GM23338 (cell line): ENCODE measurements at regions not wholly inside any gene's neighbourhood (a gene's known extent, or its start where the extent isn't known, plus 50 kb on each side); places are given as distances from the start of the nearest gene placed in this dataset.

Experiments
- ATAC-seq: fragments of 200-7000 bp; cut with Tn5 transposase; 3 replicates; pipeline ENCODE4 v1.9.1; 2020
- DNase-seq: peaks from one replicate; pipeline ENCODE4 v3.0.0-alpha.2; 2015; ENCODE audit warnings: low spot score
- H2AFZ ChIP-seq: fragments of 200-600 bp; sonication (generic); 2 replicates; pipeline ENCODE4 v1.8.0; 2016; ENCODE audit warnings: antibody characterized with exemption, mild to moderate bottlenecking, moderate library complexity
- H3F3A ChIP-seq: fragments of 200-600 bp; sonication (generic); replicated peaks from 2 replicates; pipeline ENCODE4 v1.8.0; 2017; ENCODE audit warnings: antibody characterized with exemption, mixed run types, low read depth
- H3K27ac ChIP-seq: fragments of 200-600 bp; sonication (generic); 2 replicates; pipeline ENCODE4 v1.6.1; 2016; ENCODE audit warnings: low read depth
- H3K27me3 ChIP-seq: fragments of 200-600 bp; sonication (generic); 2 replicates; pipeline ENCODE4 v1.8.0; 2016; ENCODE audit warnings: mild to moderate bottlenecking, mixed run types, moderate library complexity; ENCODE audit not compliant: insufficient read depth
- H3K36me3 ChIP-seq: fragments of 200-600 bp; sonication (generic); 2 replicates; pipeline ENCODE4 v1.8.0; 2016; ENCODE audit warnings: mild to moderate bottlenecking; ENCODE audit not compliant: insufficient read depth
- H3K4me1 ChIP-seq: fragments of 200-600 bp; sonication (generic); 2 replicates; pipeline ENCODE4 v1.8.0; 2016; ENCODE audit warnings: mild to moderate bottlenecking, moderate library complexity; ENCODE audit not compliant: insufficient read depth
- H3K4me2 ChIP-seq: fragments of 200-600 bp; sonication (generic); 2 replicates; pipeline ENCODE4 v1.7.1; 2017; ENCODE audit warnings: mixed run types
- H3K4me3 ChIP-seq: fragments of 200-600 bp; sonication (generic); 2 replicates; pipeline ENCODE4 v1.6.1; 2016; ENCODE audit warnings: mixed run types
- H3K79me2 ChIP-seq: fragments of 200-600 bp; sonication (generic); replicated peaks from 2 replicates; pipeline ENCODE4 v1.8.0; 2017; ENCODE audit warnings: mild to moderate bottlenecking; ENCODE audit not compliant: insufficient read depth
- H3K9me2 ChIP-seq: fragments of 200-600 bp; sonication (generic); 2 replicates; pipeline ENCODE4 v1.8.0; 2017; ENCODE audit not compliant: insufficient read depth
- H4K20me1 ChIP-seq: fragments of 200-600 bp; sonication (generic); replicated peaks from 2 replicates; pipeline ENCODE4 v1.8.0; 2017; ENCODE audit warnings: mild to moderate bottlenecking; ENCODE audit not compliant: insufficient read depth
- H3K27ac Mint-ChIP-seq: 2 replicates; pipeline ENCODE4 v1.8.0; 2020; ENCODE audit warnings: inconsistent platforms, mild to moderate bottlenecking, moderate library complexity, mixed read lengths
- H3K27me3 Mint-ChIP-seq: 3 replicates; pipeline ENCODE4 v1.8.0; 2022; ENCODE audit warnings: low read depth, mild to moderate bottlenecking, moderate library complexity, mixed read lengths, inconsistent platforms; ENCODE audit not compliant: insufficient read depth, poor library complexity
- H3K36me3 Mint-ChIP-seq: 3 replicates; pipeline ENCODE4 v1.8.0; 2021; ENCODE audit warnings: low read depth, mild to moderate bottlenecking, inconsistent platforms, moderate library complexity, mixed read lengths
- H3K4me1 Mint-ChIP-seq: 3 replicates; pipeline ENCODE4 v1.8.0; 2020; ENCODE audit warnings: mild to moderate bottlenecking, inconsistent platforms, mixed read lengths
- H3K4me3 Mint-ChIP-seq: 3 replicates; pipeline ENCODE4 v1.8.0; 2021; ENCODE audit warnings: moderate library complexity, mild to moderate bottlenecking, inconsistent platforms, mixed read lengths
- H3K9me3 Mint-ChIP-seq: 3 replicates; pipeline ENCODE4 v1.8.0; 2020; ENCODE audit warnings: moderate library complexity, mild to moderate bottlenecking, inconsistent platforms, mixed read lengths
- CREB1 ChIP-seq: fragments of 250-450 bp; sonication (Bioruptor Pico); IDR thresholded peaks from 2 replicates; pipeline ENCODE4 v1.5.0; 2020; ENCODE audit warnings: low read depth, mild to moderate bottlenecking, moderate library complexity
- CTCF ChIP-seq, 2 experiments: fragments of 200-600 bp in 1 of 2; sonication (generic) in 1 of 2; conservative IDR thresholded peaks; 2 replicates each; pipeline versions ENCODE4 v1.5.1 to v1.6.1; 2016 to 2017; ENCODE audit warnings: antibody characterized with exemption in 2 of 2, low read depth in 2 of 2, mild to moderate bottlenecking in 2 of 2, moderate library complexity in 1 of 2
- EZH2 ChIP-seq: fragments of 200-600 bp; sonication (generic); IDR thresholded peaks from one replicate; pipeline ENCODE4 v1.8.0; 2017; ENCODE audit warnings: antibody characterized with exemption, mild to moderate bottlenecking, low read depth; ENCODE audit not compliant: unreplicated experiment
- EZH2phosphoT487 ChIP-seq: fragments of 200-600 bp; sonication (generic); IDR thresholded peaks from one replicate; pipeline ENCODE4 v1.8.1; 2018; ENCODE audit warnings: antibody characterized with exemption; ENCODE audit not compliant: unreplicated experiment
- JUNB ChIP-seq: IDR thresholded peaks from one replicate; pipeline ENCODE4 v1.6.1; 2016; ENCODE audit warnings: antibody characterized with exemption; ENCODE audit not compliant: unreplicated experiment
- NANOG ChIP-seq: IDR thresholded peaks from 2 replicates; pipeline ENCODE4 v1.6.1; 2016; ENCODE audit warnings: antibody characterized with exemption, borderline replicate concordance
- POLR2AphosphoS5 ChIP-seq: IDR thresholded peaks from 2 replicates; pipeline ENCODE4 v1.6.1; 2016; ENCODE audit warnings: antibody characterized with exemption, low read depth
- STAT1 ChIP-seq: IDR thresholded peaks from one replicate; pipeline ENCODE4 v1.6.1; 2016; ENCODE audit warnings: antibody characterized with exemption; ENCODE audit not compliant: unreplicated experiment
- ZNF114 ChIP-seq: fragments of 250-450 bp; sonication (Bioruptor Pico); IDR thresholded peaks from 2 replicates; pipeline ENCODE4 v1.5.0; 2020; ENCODE audit warnings: mild to moderate bottlenecking, moderate library complexity
- ZNF331 ChIP-seq: fragments of 250-450 bp; sonication (Bioruptor Pico); IDR thresholded peaks from 2 replicates; pipeline ENCODE4 v1.5.0; 2020; ENCODE audit warnings: low read depth, mild to moderate bottlenecking, moderate library complexity
- TF ChIP-seq, protein P1 (sequence below): fragments of 250-450 bp; sonication (Bioruptor Pico); IDR thresholded peaks from 2 replicates; pipeline ENCODE4 v1.5.0; 2020; ENCODE audit warnings: mild to moderate bottlenecking, moderate library complexity
- TF ChIP-seq, protein P2 (sequence below): IDR thresholded peaks from 2 replicates; pipeline ENCODE4 v1.6.1; 2016; ENCODE audit warnings: antibody characterized with exemption
- TF ChIP-seq, protein P3 (sequence below): IDR thresholded peaks from one replicate; pipeline ENCODE4 v1.6.1; 2018; ENCODE audit warnings: antibody characterized with exemption; ENCODE audit not compliant: unreplicated experiment

- no peak overlapping the region for H3K27ac Mint-ChIP-seq
- H3K36me3 Mint-ChIP-seq, result no peaks in the 10 kb centered on the region; the same call in 2 of the 3 replicates
- H3K9me3 Mint-ChIP-seq, result no peaks in the 10 kb centered on the region; the same call in 1 of the 3 replicates
- peaks cover 7% of the 10 kb centered on the region for H3K27me3 Mint-ChIP-seq
- ATAC-seq, result no peak
- no peaks in the 10 kb centered on the region for H3K36me3 ChIP-seq
- DNase-seq, result no peak
- H3K4me1 ChIP-seq, result no peaks in the 10 kb centered on the region
- no peaks in the 10 kb centered on the region for H3K9me2 ChIP-seq
- H3K27ac ChIP-seq, result no peak overlapping the region
- TF ChIP-seq ZNF331 (CRISPR knock-in tag) (no peak), STAT1 (no peak), ZNF114 (CRISPR knock-in tag) (no peak), POLR2AphosphoS5 (no peak), EZH2phosphoT487 (no peak), NANOG (no peak), JUNB (no peak), CTCF (conservative IDR thresholded peaks at IDR 0.05; ENCODE audit: low read depth in 2 of 2) (no peak), CREB1 (no peak), EZH2 (no peak)
- TF ChIP-seq, protein P1, sequence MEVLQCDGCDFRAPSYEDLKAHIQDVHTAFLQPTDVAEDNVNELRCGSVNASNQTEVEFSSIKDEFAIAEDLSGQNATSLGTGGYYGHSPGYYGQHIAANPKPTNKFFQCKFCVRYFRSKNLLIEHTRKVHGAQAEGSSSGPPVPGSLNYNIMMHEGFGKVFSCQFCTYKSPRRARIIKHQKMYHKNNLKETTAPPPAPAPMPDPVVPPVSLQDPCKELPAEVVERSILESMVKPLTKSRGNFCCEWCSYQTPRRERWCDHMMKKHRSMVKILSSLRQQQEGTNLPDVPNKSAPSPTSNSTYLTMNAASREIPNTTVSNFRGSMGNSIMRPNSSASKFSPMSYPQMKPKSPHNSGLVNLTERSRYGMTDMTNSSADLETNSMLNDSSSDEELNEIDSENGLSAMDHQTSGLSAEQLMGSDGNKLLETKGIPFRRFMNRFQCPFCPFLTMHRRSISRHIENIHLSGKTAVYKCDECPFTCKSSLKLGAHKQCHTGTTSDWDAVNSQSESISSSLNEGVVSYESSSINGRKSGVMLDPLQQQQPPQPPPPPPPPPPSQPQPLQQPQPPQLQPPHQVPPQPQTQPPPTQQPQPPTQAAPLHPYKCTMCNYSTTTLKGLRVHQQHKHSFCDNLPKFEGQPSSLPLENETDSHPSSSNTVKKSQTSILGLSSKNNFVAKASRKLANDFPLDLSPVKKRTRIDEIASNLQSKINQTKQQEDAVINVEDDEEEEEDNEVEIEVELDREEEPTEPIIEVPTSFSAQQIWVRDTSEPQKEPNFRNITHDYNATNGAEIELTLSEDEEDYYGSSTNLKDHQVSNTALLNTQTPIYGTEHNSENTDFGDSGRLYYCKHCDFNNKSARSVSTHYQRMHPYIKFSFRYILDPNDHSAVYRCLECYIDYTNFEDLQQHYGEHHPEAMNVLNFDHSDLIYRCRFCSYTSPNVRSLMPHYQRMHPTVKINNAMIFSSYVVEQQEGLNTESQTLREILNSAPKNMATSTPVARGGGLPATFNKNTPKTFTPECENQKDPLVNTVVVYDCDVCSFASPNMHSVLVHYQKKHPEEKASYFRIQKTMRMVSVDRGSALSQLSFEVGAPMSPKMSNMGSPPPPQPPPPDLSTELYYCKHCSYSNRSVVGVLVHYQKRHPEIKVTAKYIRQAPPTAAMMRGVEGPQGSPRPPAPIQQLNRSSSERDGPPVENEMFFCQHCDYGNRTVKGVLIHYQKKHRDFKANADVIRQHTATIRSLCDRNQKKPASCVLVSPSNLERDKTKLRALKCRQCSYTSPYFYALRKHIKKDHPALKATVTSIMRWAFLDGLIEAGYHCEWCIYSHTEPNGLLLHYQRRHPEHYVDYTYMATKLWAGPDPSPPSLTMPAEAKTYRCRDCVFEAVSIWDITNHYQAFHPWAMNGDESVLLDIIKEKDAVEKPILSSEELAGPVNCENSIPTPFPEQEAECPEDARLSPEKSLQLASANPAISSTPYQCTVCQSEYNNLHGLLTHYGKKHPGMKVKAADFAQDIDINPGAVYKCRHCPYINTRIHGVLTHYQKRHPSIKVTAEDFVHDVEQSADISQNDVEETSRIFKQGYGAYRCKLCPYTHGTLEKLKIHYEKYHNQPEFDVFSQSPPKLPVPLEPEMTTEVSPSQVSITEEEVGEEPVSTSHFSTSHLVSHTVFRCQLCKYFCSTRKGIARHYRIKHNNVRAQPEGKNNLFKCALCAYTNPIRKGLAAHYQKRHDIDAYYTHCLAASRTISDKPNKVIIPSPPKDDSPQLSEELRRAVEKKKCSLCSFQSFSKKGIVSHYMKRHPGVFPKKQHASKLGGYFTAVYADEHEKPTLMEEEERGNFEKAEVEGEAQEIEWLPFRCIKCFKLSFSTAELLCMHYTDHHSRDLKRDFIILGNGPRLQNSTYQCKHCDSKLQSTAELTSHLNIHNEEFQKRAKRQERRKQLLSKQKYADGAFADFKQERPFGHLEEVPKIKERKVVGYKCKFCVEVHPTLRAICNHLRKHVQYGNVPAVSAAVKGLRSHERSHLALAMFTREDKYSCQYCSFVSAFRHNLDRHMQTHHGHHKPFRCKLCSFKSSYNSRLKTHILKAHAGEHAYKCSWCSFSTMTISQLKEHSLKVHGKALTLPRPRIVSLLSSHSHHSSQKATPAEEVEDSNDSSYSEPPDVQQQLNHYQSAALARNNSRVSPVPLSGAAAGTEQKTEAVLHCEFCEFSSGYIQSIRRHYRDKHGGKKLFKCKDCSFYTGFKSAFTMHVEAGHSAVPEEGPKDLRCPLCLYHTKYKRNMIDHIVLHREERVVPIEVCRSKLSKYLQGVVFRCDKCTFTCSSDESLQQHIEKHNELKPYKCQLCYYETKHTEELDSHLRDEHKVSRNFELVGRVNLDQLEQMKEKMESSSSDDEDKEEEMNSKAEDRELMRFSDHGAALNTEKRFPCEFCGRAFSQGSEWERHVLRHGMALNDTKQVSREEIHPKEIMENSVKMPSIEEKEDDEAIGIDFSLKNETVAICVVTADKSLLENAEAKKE, result no peak
- TF ChIP-seq, protein P2, sequence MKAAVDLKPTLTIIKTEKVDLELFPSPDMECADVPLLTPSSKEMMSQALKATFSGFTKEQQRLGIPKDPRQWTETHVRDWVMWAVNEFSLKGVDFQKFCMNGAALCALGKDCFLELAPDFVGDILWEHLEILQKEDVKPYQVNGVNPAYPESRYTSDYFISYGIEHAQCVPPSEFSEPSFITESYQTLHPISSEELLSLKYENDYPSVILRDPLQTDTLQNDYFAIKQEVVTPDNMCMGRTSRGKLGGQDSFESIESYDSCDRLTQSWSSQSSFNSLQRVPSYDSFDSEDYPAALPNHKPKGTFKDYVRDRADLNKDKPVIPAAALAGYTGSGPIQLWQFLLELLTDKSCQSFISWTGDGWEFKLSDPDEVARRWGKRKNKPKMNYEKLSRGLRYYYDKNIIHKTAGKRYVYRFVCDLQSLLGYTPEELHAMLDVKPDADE, result no peak
- TF ChIP-seq, protein P3, sequence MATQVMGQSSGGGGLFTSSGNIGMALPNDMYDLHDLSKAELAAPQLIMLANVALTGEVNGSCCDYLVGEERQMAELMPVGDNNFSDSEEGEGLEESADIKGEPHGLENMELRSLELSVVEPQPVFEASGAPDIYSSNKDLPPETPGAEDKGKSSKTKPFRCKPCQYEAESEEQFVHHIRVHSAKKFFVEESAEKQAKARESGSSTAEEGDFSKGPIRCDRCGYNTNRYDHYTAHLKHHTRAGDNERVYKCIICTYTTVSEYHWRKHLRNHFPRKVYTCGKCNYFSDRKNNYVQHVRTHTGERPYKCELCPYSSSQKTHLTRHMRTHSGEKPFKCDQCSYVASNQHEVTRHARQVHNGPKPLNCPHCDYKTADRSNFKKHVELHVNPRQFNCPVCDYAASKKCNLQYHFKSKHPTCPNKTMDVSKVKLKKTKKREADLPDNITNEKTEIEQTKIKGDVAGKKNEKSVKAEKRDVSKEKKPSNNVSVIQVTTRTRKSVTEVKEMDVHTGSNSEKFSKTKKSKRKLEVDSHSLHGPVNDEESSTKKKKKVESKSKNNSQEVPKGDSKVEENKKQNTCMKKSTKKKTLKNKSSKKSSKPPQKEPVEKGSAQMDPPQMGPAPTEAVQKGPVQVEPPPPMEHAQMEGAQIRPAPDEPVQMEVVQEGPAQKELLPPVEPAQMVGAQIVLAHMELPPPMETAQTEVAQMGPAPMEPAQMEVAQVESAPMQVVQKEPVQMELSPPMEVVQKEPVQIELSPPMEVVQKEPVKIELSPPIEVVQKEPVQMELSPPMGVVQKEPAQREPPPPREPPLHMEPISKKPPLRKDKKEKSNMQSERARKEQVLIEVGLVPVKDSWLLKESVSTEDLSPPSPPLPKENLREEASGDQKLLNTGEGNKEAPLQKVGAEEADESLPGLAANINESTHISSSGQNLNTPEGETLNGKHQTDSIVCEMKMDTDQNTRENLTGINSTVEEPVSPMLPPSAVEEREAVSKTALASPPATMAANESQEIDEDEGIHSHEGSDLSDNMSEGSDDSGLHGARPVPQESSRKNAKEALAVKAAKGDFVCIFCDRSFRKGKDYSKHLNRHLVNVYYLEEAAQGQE, result no peak
- H2AFZ ChIP-seq, result peak overlapping the region; percentile 60
- H3F3A ChIP-seq, result no peaks in the 10 kb centered on the region
- no peaks in the 10 kb centered on the region for H3K79me2 ChIP-seq
- H3K4me1 Mint-ChIP-seq, result no peaks in the 10 kb centered on the region
- no peaks in the 10 kb centered on the region for H4K20me1 ChIP-seq
- H3K4me2 ChIP-seq, result no peak overlapping the region
- H3K4me3 ChIP-seq, result no peak overlapping the region
- H3K27me3 ChIP-seq, result no peaks in the 10 kb centered on the region
- H3K4me3 Mint-ChIP-seq, result no peak overlapping the region
Observed at GRCh38 chr3:153233986-153234385, 72.0 kb downstream of the RAP2B start.
